ENCODE measurements at regions not wholly inside any gene's neighbourhood (a gene's known extent, or its start where the extent isn't known, plus 50 kb on each side); places are given as distances from the start of the nearest gene placed in this dataset.

DNA sequence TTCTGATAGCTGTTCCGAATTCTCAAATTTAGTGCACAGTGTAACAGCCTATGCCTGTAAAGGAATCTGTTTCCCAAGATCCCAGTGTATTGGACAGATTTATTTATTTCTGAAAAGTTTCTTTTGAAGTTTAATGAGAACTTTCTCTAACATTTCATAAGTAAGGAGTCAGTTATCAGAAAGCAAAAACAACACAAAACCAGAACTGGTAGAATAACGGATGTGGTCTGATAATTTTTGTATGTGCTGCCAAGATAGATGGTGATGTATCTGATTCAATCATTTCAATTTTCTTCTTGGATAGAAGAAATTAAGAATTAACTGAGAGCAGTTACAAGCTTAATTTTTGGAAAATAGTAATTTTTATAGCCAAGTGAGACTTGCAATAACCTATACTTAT, 374.3 kb downstream of the SOCS6 start:
- DNase-seq (ENCODE audit: unreplicated experiment): no peak
- no peak for TF ChIP-seq CTCF (IDR thresholded peaks at IDR 0.05; ENCODE audit: unreplicated experiment)
- H3K4me1 Mint-ChIP-seq (ENCODE audit: insufficient read depth, unreplicated experiment): no peaks in the 10 kb centered on the region
- H3K36me3 Mint-ChIP-seq (ENCODE audit: insufficient read depth, unreplicated experiment): no peaks in the 10 kb centered on the region
- H3K9me3 Mint-ChIP-seq (ENCODE audit: unreplicated experiment): no peaks in the 10 kb centered on the region
- peaks cover 43% of the 10 kb centered on the region for H3K27me3 Mint-ChIP-seq (ENCODE audit: insufficient read depth, unreplicated experiment)
- H3K4me3 Mint-ChIP-seq (ENCODE audit: unreplicated experiment): no peak overlapping the region
- POLR2A ChIA-PET: interaction anchor here (1.5 kb wide), 1 partner anchor 10 kb away, joined by 3 read pairs; no protein-coding TSS in a partner anchor
- intact Hi-C loops (cut with micrococcal nuclease): no loop called here
- CTCF ChIA-PET: no interaction called here
- BruUV-seq (replicated peaks): no TSS peak
- no peak overlapping the region for H3K27ac Mint-ChIP-seq (ENCODE audit: low read depth, unreplicated experiment)

GRCh38 chr18:70662588-70662987, 373.7 kb downstream of the SOCS6 start:
- peaks cover 43% of the 10 kb centered on the region for H3K27me3 Mint-ChIP-seq (ENCODE audit: insufficient read depth, unreplicated experiment)
- intact Hi-C loops (cut with micrococcal nuclease): no loop called here
- H3K9me3 Mint-ChIP-seq (ENCODE audit: unreplicated experiment): no peaks in the 10 kb centered on the region
- no peak for DNase-seq (ENCODE audit: unreplicated experiment)
- H3K27ac Mint-ChIP-seq (ENCODE audit: low read depth, unreplicated experiment): no peak overlapping the region
- ChIA-PET CTCF (no interaction called here), POLR2A (no interaction called here)
- no TSS peak for BruUV-seq (replicated peaks)
- TF ChIP-seq CTCF (IDR thresholded peaks at IDR 0.05; ENCODE audit: unreplicated experiment): no peak
- H3K4me3 Mint-ChIP-seq (ENCODE audit: unreplicated experiment): no peak overlapping the region
- H3K4me1 Mint-ChIP-seq (ENCODE audit: insufficient read depth, unreplicated experiment): no peaks in the 10 kb centered on the region
- H3K36me3 Mint-ChIP-seq (ENCODE audit: insufficient read depth, unreplicated experiment): no peaks in the 10 kb centered on the region

- POLR2A ChIA-PET: interaction anchor here (1.4 kb wide), 1 partner anchor 13 kb away, joined by 4 read pairs; no protein-coding TSS in a partner anchor
- H3K9me3 Mint-ChIP-seq (ENCODE audit: unreplicated experiment): no peaks in the 10 kb centered on the region
- no TSS peak for BruUV-seq (replicated peaks)
- H3K27ac Mint-ChIP-seq (ENCODE audit: low read depth, unreplicated experiment): no peak overlapping the region
- peaks cover 43% of the 10 kb centered on the region for H3K27me3 Mint-ChIP-seq (ENCODE audit: insufficient read depth, unreplicated experiment)
- no peaks in the 10 kb centered on the region for H3K4me1 Mint-ChIP-seq (ENCODE audit: insufficient read depth, unreplicated experiment)
- no peak for DNase-seq (ENCODE audit: unreplicated experiment)
- intact Hi-C loops (cut with micrococcal nuclease): no loop called here
- H3K4me3 Mint-ChIP-seq (ENCODE audit: unreplicated experiment): no peak overlapping the region
- CTCF ChIA-PET: interaction anchor here (1.3 to 1.6 kb wide), 2 partner anchors 9 to 14 kb away, joined by 3 to 4 read pairs; no protein-coding TSS in a partner anchor
- no peak for TF ChIP-seq CTCF (IDR thresholded peaks at IDR 0.05; ENCODE audit: unreplicated experiment)
- H3K36me3 Mint-ChIP-seq (ENCODE audit: insufficient read depth, unreplicated experiment): no peaks in the 10 kb centered on the region
These were observed 370.4 kb downstream of the SOCS6 start for GRCh38 chr18:70659036-70659925.

GRCh38 chr18:70653671-70654070, 364.8 kb downstream of the SOCS6 start:
- ChIA-PET POLR2A (no interaction called here), CTCF (interaction anchor here (1.2 kb wide), 1 partner anchor 11 kb away, joined by 3 read pairs; no protein-coding TSS in a partner anchor)
- Mint-ChIP-seq H3K27me3 (ENCODE audit: insufficient read depth, unreplicated experiment) (no peaks in the 10 kb centered on the region), H3K27ac (ENCODE audit: low read depth, unreplicated experiment) (no peak overlapping the region), H3K9me3 (ENCODE audit: unreplicated experiment) (no peaks in the 10 kb centered on the region), H3K4me1 (ENCODE audit: insufficient read depth, unreplicated experiment) (no peaks in the 10 kb centered on the region), H3K36me3 (ENCODE audit: insufficient read depth, unreplicated experiment) (no peaks in the 10 kb centered on the region), H3K4me3 (ENCODE audit: unreplicated experiment) (no peak overlapping the region)
- intact Hi-C loops (cut with micrococcal nuclease): no loop called here
- DNase-seq (ENCODE audit: unreplicated experiment): no peak
- BruUV-seq (replicated peaks): no TSS peak
- TF ChIP-seq CTCF (IDR thresholded peaks at IDR 0.05; ENCODE audit: unreplicated experiment): no peak

All from MCF 10A (cell line).